ENCODE measurements at regions not wholly inside any gene's neighbourhood (a gene's known extent, or its start where the extent isn't known, plus 50 kb on each side); places are given as distances from the start of the nearest gene placed in this dataset.
"Not testable (repeated sequence)": the region's sequence is repeated elsewhere in the genome, so short reads cannot be mapped to it uniquely, and the experiment has no call there.

DNA sequence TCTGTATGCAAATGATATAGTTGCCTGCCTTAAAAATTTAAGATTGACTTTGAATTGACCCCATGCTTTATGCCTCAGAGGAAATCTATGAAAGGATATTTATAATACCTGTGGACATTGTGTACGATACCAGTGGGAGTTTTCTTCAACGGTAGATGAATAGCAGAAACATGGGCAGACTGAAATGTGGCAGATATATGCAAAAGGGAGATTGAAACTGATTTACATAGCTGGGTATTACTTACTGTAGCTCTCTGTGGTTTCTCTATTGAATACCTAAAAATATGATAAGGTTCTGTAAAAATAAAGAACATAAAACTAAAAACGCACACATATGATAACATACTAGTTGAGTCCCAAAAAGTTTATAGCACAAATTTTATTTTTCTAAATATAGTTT is 345.2 kb upstream of the PCSK5 start:
- no peak for DNase-seq (ENCODE audit: low read depth in 6 of 9, low spot score in 9 of 9)
- 96% methylated on average over 3 of the region's 3 CpGs for WGBS
- H3K4me3 ChIP-seq (ENCODE audit: low read length in 2 of 2): no peak overlapping the region
- H3K4me1 ChIP-seq (ENCODE audit: control insufficient read depth in 2 of 2, insufficient read depth in 2 of 2, low read length in 2 of 2): no peaks in the 10 kb centered on the region
- no peak overlapping the region for H3K27ac ChIP-seq (ENCODE audit: low read depth in 1 of 2, low read length in 1 of 2)
- H3K36me3 ChIP-seq (ENCODE audit: control insufficient read depth in 2 of 2, insufficient read depth in 2 of 2, low read length in 1 of 2): no peaks in the 10 kb centered on the region
- no peaks in the 10 kb centered on the region for H3K27me3 ChIP-seq (ENCODE audit: control insufficient read depth in 2 of 2, insufficient read depth in 1 of 2, low read length in 1 of 2)
- H3K9me3 ChIP-seq (ENCODE audit: control insufficient read depth in 2 of 2, insufficient read depth in 1 of 2, low read length in 1 of 2): no peaks in the 10 kb centered on the region

DNA sequence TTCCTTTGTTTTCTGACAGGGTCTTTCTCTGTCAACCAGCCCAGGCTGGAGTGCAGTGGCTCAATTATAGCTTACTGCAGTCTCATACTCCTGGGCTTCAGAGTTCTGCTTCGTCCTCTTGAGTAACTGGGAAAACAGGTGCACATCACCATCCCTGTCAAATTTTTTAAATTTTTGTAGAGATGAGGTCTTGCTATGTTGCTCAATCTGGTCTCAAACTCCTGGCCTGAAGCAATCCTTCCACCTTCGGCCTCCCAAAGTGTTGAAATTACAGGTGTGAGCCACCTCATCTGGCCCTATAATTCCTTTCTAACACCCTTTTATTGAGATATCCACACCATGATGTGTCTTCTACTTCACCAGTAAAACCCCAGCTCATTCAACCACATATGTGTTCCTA is 341.6 kb upstream of the PCSK5 start:
- no peaks in the 10 kb centered on the region for H3K9me3 ChIP-seq (ENCODE audit: control insufficient read depth in 2 of 2, insufficient read depth in 1 of 2, low read length in 1 of 2)
- no peaks in the 10 kb centered on the region for H3K36me3 ChIP-seq (ENCODE audit: control insufficient read depth in 2 of 2, insufficient read depth in 2 of 2, low read length in 1 of 2)
- whole genome bisulfite sequencing: 93% methylated on average over 2 of the region's 2 CpGs
- H3K27ac ChIP-seq (ENCODE audit: low read depth in 1 of 2, low read length in 1 of 2): no peak overlapping the region
- H3K4me1 ChIP-seq (ENCODE audit: control insufficient read depth in 2 of 2, insufficient read depth in 2 of 2, low read length in 2 of 2): no peaks in the 10 kb centered on the region
- no peak overlapping the region for H3K4me3 ChIP-seq (ENCODE audit: low read length in 2 of 2)
- H3K27me3 ChIP-seq (ENCODE audit: control insufficient read depth in 2 of 2, insufficient read depth in 1 of 2, low read length in 1 of 2): no peaks in the 10 kb centered on the region
- no peak for DNase-seq (ENCODE audit: low read depth in 6 of 9, low spot score in 9 of 9)

DNA sequence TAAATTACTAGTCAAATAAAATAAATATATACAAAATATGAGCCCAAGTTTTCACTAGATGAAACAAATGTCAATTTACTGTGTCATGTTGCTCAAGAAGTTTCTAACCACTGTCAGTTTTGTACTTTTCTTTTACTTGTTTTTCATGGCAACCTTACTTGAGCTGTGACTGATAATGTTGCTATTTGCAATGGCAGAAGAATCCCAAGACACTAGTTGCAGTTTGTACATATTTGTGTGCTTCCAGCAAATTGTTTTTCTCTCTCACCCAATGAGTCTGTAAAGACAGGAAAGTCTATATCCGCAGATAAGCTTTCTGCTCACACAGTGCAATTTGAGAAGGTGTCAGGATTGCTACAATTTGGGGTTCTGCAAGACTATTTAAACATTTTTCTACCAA is 338.6 kb upstream of the PCSK5 start:
- Histone ChIP-seq H3K36me3 (ENCODE audit: control insufficient read depth in 2 of 2, insufficient read depth in 2 of 2, low read length in 1 of 2) (no peaks in the 10 kb centered on the region), H3K27ac (ENCODE audit: low read depth in 1 of 2, low read length in 1 of 2) (no peak overlapping the region), H3K4me3 (ENCODE audit: low read length in 2 of 2) (no peak overlapping the region), H3K4me1 (ENCODE audit: control insufficient read depth in 2 of 2, insufficient read depth in 2 of 2, low read length in 2 of 2) (no peaks in the 10 kb centered on the region), H3K27me3 (ENCODE audit: control insufficient read depth in 2 of 2, insufficient read depth in 1 of 2, low read length in 1 of 2) (no peaks in the 10 kb centered on the region), H3K9me3 (ENCODE audit: control insufficient read depth in 2 of 2, insufficient read depth in 1 of 2, low read length in 1 of 2) (no peaks in the 10 kb centered on the region)
- DNase-seq (ENCODE audit: low read depth in 6 of 9, low spot score in 9 of 9): no peak
- WGBS: 90% methylated on average over 1 of the region's 1 CpG

DNA sequence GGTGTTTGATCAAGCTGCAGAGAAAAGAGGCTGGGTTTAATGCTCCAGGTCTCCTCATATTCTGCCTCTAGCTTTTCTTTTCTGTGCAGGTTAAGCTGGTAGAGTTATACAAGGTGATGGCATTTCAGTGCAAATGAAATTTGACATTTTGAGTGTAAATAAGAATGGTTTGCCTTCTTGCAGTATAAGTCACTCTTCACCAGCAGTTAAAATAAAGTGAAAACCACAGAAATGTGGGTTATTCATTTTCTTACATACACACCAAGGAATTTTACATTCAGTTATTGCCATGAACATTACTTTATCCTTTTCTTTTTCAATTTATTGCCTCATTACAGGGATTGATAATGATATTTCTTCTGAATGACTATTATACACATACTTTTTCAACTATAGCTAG is 337.5 kb upstream of the PCSK5 start:
- no peaks in the 10 kb centered on the region for H3K4me1 ChIP-seq (ENCODE audit: control insufficient read depth in 2 of 2, insufficient read depth in 2 of 2, low read length in 2 of 2)
- H3K4me3 ChIP-seq (ENCODE audit: low read length in 2 of 2): no peak overlapping the region
- H3K9me3 ChIP-seq (ENCODE audit: control insufficient read depth in 2 of 2, insufficient read depth in 1 of 2, low read length in 1 of 2): no peaks in the 10 kb centered on the region
- no peak for DNase-seq (ENCODE audit: low read depth in 6 of 9, low spot score in 9 of 9)
- no peaks in the 10 kb centered on the region for H3K36me3 ChIP-seq (ENCODE audit: control insufficient read depth in 2 of 2, insufficient read depth in 2 of 2, low read length in 1 of 2)
- no peaks in the 10 kb centered on the region for H3K27me3 ChIP-seq (ENCODE audit: control insufficient read depth in 2 of 2, insufficient read depth in 1 of 2, low read length in 1 of 2)
- H3K27ac ChIP-seq (ENCODE audit: low read depth in 1 of 2, low read length in 1 of 2): no peak overlapping the region

DNA sequence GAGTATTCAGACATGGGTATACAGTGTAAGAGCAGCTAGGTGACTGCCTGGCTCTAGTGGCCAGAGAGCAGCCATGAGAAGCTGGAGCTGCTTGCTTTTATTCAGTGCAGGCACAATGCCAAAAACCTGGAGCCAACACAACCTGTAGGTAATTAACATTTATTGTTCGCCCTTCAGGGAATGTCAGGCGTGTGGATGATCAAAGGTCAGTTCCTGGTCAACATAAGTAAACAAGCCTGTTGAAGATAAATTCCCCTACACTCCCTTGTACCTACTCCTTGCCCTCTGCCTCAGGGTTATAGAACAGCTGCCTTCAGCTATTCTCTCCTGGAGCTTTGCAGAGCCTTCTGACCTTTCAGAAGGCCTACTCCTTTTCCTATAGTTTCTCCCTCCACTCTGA is 323.7 kb upstream of the PCSK5 start:
- DNase-seq (ENCODE audit: low read depth in 6 of 9, low spot score in 9 of 9); H3K36me3 ChIP-seq (ENCODE audit: control insufficient read depth in 2 of 2, insufficient read depth in 2 of 2, low read length in 1 of 2); H3K4me1 ChIP-seq (ENCODE audit: control insufficient read depth in 2 of 2, insufficient read depth in 2 of 2, low read length in 2 of 2); H3K4me3 ChIP-seq (ENCODE audit: low read length in 2 of 2); H3K27ac ChIP-seq (ENCODE audit: low read depth in 1 of 2, low read length in 1 of 2); H3K9me3 ChIP-seq (ENCODE audit: control insufficient read depth in 2 of 2, insufficient read depth in 1 of 2, low read length in 1 of 2); H3K27me3 ChIP-seq (ENCODE audit: control insufficient read depth in 2 of 2, insufficient read depth in 1 of 2, low read length in 1 of 2): not testable (repeated sequence)
- 93% methylated on average over 2 of the region's 2 CpGs for WGBS

DNA sequence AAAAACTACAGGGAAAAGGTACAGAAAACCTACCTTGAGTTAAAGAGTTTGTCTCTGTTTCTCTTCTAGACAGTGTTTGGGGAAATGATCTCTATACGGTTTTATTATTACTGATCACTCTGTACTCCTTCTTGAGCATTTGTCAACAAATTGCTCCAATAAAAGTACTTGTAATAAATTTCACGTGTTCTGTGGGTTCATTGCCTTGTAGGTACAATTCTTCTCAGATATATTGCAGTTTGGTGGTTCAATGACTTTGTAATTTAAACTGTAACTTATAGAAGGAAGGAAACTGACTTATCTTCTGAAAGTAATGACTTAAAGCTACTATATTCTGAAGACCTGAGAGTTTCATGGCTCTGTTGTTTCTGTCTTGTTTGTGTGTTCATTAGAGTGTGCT is 319.9 kb upstream of the PCSK5 start:
- Histone ChIP-seq H3K4me3 (ENCODE audit: low read length in 2 of 2) (no peak overlapping the region), H3K9me3 (ENCODE audit: control insufficient read depth in 2 of 2, insufficient read depth in 1 of 2, low read length in 1 of 2) (no peaks in the 10 kb centered on the region), H3K4me1 (ENCODE audit: control insufficient read depth in 2 of 2, insufficient read depth in 2 of 2, low read length in 2 of 2) (no peaks in the 10 kb centered on the region), H3K36me3 (ENCODE audit: control insufficient read depth in 2 of 2, insufficient read depth in 2 of 2, low read length in 1 of 2) (no peaks in the 10 kb centered on the region), H3K27ac (ENCODE audit: low read depth in 1 of 2, low read length in 1 of 2) (no peak overlapping the region), H3K27me3 (ENCODE audit: control insufficient read depth in 2 of 2, insufficient read depth in 1 of 2, low read length in 1 of 2) (no peaks in the 10 kb centered on the region)
- 81% methylated on average over 2 of the region's 2 CpGs for WGBS
- DNase-seq (ENCODE audit: low read depth in 6 of 9, low spot score in 9 of 9): no peak

DNA sequence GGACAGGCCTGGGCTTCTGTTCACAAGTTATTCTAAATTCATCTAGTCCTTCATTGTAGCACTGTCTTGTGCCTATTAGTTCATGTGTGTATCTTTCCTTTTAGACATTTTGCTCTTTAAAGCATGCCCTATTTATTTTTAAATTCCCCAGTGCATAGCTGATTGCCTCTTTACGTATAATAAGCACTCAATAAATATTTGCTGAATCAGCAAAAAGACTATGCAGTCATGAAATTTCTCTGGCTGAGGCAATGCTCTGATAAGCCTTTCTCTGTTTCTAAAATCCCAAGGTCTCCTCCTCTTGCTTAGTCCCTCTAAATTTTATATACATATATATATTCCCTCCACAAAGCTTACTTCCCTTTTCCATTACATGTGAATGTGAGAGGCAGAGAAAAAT is 315.9 kb upstream of the PCSK5 start:
- Histone ChIP-seq H3K27ac (ENCODE audit: low read depth in 1 of 2, low read length in 1 of 2) (no peak overlapping the region), H3K9me3 (ENCODE audit: control insufficient read depth in 2 of 2, insufficient read depth in 1 of 2, low read length in 1 of 2) (no peaks in the 10 kb centered on the region), H3K27me3 (ENCODE audit: control insufficient read depth in 2 of 2, insufficient read depth in 1 of 2, low read length in 1 of 2) (no peaks in the 10 kb centered on the region), H3K4me3 (ENCODE audit: low read length in 2 of 2) (no peak overlapping the region), H3K4me1 (ENCODE audit: control insufficient read depth in 2 of 2, insufficient read depth in 2 of 2, low read length in 2 of 2) (no peaks in the 10 kb centered on the region), H3K36me3 (ENCODE audit: control insufficient read depth in 2 of 2, insufficient read depth in 2 of 2, low read length in 1 of 2) (no peaks in the 10 kb centered on the region)
- 99% methylated on average over 1 of the region's 1 CpG for WGBS
- no peak for DNase-seq (ENCODE audit: low read depth in 6 of 9, low spot score in 9 of 9)

DNA sequence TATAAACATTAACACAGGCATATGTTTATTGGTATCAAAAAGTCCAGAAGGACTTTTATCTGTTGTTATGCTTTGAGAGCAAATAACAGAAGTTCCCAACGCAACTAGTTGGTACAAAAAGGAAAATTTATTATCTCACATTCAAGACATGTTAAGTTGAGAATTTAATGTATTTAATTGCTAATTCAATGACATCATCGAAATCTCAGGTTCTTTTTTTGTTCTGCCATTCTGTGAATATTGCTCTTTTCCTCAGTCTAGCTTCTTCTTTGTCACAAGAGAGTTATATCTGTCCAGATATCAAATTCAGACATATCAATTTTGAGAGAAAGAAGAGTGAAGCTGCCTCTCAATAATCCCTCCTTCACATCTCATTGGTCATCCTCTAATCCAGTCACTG is 307.6 kb upstream of the PCSK5 start:
- no peaks in the 10 kb centered on the region for H3K27me3 ChIP-seq (ENCODE audit: control insufficient read depth in 2 of 2, insufficient read depth in 1 of 2, low read length in 1 of 2)
- no peaks in the 10 kb centered on the region for H3K9me3 ChIP-seq (ENCODE audit: control insufficient read depth in 2 of 2, insufficient read depth in 1 of 2, low read length in 1 of 2)
- DNase-seq (ENCODE audit: low read depth in 6 of 9, low spot score in 9 of 9): no peak
- H3K4me1 ChIP-seq (ENCODE audit: control insufficient read depth in 2 of 2, insufficient read depth in 2 of 2, low read length in 2 of 2): no peaks in the 10 kb centered on the region
- no peak overlapping the region for H3K4me3 ChIP-seq (ENCODE audit: low read length in 2 of 2)
- no peaks in the 10 kb centered on the region for H3K36me3 ChIP-seq (ENCODE audit: control insufficient read depth in 2 of 2, insufficient read depth in 2 of 2, low read length in 1 of 2)
- WGBS: 96% methylated on average over 2 of the region's 2 CpGs
- H3K27ac ChIP-seq (ENCODE audit: low read depth in 1 of 2, low read length in 1 of 2): no peak overlapping the region

DNA sequence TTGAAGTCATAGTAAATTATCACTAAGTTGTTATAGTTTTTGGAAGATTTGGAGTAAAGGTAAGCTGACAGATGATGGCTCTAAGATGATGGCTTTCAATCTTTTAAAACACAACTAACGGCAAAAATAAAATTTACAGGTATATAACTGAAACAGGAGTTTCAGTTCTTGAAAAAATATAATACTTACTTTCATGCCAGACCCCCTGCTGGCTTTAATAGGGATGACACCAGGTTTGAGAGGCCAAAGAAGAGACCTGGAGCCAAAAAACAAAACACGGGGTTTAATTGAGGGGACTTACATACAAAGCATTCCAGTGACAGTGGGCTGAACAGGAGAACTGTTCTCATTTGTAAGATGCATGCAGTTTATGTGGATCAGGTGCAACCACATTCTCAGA is 301.7 kb upstream of the PCSK5 start:
- no peak overlapping the region for H3K27ac ChIP-seq (ENCODE audit: low read depth in 1 of 2, low read length in 1 of 2)
- no peaks in the 10 kb centered on the region for H3K27me3 ChIP-seq (ENCODE audit: control insufficient read depth in 2 of 2, insufficient read depth in 1 of 2, low read length in 1 of 2)
- H3K4me1 ChIP-seq (ENCODE audit: control insufficient read depth in 2 of 2, insufficient read depth in 2 of 2, low read length in 2 of 2): no peaks in the 10 kb centered on the region
- no peaks in the 10 kb centered on the region for H3K36me3 ChIP-seq (ENCODE audit: control insufficient read depth in 2 of 2, insufficient read depth in 2 of 2, low read length in 1 of 2)
- H3K9me3 ChIP-seq (ENCODE audit: control insufficient read depth in 2 of 2, insufficient read depth in 1 of 2, low read length in 1 of 2): no peaks in the 10 kb centered on the region
- no peak for DNase-seq (ENCODE audit: low read depth in 6 of 9, low spot score in 9 of 9)
- 82% methylated on average over 2 of the region's 2 CpGs for WGBS
- no peak overlapping the region for H3K4me3 ChIP-seq (ENCODE audit: low read length in 2 of 2)

DNA sequence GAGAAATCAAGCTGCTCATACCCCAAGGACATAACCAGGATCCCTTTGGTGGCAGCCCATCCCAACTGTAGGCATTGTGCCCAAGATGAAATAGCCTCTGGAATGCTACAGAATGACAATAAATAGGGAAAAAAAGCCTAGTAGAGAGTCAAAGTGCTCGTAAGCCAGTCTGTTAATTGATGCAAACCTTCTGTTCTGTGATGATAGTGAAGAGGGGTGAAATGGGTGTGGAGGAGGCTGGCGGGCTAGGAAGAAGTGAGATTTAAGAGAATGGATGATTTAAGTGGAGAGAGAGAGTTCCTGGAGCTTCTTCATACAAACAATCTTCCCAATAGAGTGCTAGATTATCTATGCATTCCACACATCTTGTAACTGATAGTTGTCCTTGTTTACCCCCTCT is 301.0 kb upstream of the PCSK5 start:
- DNase-seq (ENCODE audit: low read depth in 6 of 9, low spot score in 9 of 9): no peak

More for the DNA sequence above, 301.0 kb upstream of the PCSK5 start:
- H3K9me3 ChIP-seq (ENCODE audit: control insufficient read depth in 2 of 2, insufficient read depth in 1 of 2, low read length in 1 of 2): no peaks in the 10 kb centered on the region
- H3K27me3 ChIP-seq (ENCODE audit: control insufficient read depth in 2 of 2, insufficient read depth in 1 of 2, low read length in 1 of 2): no peaks in the 10 kb centered on the region
- no peak overlapping the region for H3K4me3 ChIP-seq (ENCODE audit: low read length in 2 of 2)
- H3K36me3 ChIP-seq (ENCODE audit: control insufficient read depth in 2 of 2, insufficient read depth in 2 of 2, low read length in 1 of 2): no peaks in the 10 kb centered on the region
- no peaks in the 10 kb centered on the region for H3K4me1 ChIP-seq (ENCODE audit: control insufficient read depth in 2 of 2, insufficient read depth in 2 of 2, low read length in 2 of 2)
- WGBS: 90% methylated on average over 2 of the region's 2 CpGs
- H3K27ac ChIP-seq (ENCODE audit: low read depth in 1 of 2, low read length in 1 of 2): no peak overlapping the region
